DMS153 treated with DMSO at 0.1 percent for 48 hours (cell line): ENCODE measurements at regions not wholly inside any gene's neighbourhood (a gene's known extent, or its start where the extent isn't known, plus 50 kb on each side); places are given as distances from the start of the nearest gene placed in this dataset.
"Not testable (repeated sequence)": the region's sequence is repeated elsewhere in the genome, so short reads cannot be mapped to it uniquely, and the experiment has no call there.

Source experiments
- DNase-seq: peaks from one replicate; lab custom pipeline; 2025; ENCODE audit not compliant: unreplicated experiment; lab: John Stamatoyannopoulos, UW

DNA sequence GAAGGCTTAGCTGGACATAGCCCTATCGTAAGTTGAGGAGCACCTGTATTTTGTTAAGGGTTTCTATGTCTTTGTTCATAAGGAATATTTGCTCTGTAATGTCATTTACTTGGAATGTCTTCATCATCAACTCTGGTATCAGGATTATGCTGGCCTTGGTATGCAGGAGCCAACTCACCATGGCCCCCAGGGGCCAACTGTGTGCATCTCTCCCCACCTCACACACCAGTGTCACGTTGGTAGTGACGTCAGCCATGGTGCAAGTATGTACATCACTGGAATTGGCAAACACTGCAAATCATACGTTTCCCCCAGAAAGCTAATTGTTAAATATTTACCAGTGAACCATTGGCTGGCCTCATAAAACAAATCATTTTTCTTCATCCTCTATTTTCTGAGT lies 70.8 kb downstream of the YTHDF1 start:
- DNase-seq: no peak

- DNase-seq: no peak
Measured at GRCh38 chr20:63142933-63143332, 73.0 kb downstream of the YTHDF1 start.

- DNase-seq: no peak
Measured at GRCh38 chr20:63141531-63141930, 74.4 kb downstream of the YTHDF1 start.

DNA sequence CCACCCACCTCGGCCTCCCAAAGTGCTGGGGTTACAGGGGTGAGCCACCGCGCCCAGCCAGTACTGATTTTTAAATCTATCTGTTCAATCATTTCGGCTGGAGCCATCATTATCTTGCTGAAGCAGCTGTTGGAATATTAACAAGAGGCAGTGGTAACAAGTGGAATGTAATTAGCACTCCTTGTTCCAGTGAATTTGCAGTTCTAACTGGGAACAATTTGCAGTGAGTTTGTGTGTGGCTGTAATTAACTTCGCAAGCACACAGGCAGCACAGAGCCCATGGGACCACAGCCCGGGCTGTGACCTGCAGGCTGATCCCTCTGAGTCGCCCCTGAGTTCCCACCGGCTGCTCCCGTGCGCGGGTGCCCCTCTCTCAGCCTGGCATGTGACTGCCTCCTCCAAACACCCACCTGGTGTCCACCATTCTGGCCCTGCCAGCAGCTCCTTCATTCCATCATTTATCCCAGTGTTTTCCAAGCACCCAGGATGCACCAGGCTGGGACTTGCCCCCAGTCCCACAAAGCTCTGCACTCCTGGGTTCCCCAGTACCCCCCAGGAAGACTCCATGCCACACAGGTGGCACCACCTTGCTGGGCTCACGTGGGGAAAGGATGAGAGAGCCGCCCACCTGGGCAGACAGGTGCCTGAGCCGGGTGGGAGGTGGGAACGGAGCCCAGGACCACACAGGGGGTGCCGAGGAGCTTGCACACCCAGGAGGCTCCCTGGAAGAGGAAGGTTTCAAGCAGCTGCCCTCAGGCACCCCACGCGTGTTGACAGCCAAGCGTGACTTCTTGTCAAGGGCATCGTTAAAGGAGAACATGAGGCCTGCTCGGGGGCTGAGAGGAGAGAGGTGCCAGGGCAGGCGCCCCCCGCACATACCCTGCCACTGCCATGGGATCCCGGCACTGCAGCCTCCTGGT lies 75.2 kb downstream of the YTHDF1 start:
- DNase-seq: no peak

- no peak for DNase-seq
Measured at GRCh38 chr20:63139837-63140236, 76.1 kb downstream of the YTHDF1 start.

DNA sequence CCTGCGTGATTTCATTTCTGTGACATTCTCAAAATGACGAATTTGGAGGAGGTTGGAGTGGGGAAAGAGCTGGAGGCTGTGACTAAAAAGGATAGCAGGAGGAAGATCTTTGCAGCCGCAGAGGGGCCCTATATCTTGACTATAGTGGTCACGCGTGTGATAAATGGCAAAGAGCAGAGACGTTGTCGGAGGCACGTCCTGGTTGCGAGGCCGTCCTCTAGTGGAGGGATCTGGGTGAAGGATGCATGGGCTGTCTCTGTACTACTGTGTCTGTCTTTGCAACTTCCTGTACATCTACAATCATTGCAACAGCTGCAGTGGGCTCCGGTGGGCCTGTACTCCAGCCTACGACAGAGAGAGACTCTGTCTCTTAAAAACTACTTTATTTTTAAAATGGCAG lies 76.6 kb downstream of the YTHDF1 start:
- no peak for DNase-seq

DNA sequence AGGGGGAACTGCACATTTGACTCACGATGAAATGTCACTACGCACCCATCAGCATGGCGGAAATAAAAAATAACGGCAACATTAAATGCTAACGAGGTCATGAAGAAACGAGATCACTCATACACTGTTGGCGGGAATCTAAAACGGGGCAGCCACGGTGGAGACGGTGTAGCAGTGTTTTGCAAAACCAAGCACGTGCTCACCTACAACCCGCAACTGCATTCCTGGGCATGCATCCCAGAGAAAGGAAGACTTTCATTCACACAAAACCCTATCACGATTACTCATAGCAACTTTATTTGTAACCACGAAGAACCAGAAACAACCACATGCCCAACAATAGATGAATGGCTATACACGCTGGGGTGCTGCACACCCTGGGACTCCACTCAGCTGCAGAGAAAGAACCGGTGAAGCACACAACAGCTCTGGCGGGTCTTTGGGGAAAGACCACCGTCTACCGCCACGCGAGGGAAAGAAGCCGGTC lies 77.0 kb downstream of the YTHDF1 start:
- DNase-seq: no peak

DNA sequence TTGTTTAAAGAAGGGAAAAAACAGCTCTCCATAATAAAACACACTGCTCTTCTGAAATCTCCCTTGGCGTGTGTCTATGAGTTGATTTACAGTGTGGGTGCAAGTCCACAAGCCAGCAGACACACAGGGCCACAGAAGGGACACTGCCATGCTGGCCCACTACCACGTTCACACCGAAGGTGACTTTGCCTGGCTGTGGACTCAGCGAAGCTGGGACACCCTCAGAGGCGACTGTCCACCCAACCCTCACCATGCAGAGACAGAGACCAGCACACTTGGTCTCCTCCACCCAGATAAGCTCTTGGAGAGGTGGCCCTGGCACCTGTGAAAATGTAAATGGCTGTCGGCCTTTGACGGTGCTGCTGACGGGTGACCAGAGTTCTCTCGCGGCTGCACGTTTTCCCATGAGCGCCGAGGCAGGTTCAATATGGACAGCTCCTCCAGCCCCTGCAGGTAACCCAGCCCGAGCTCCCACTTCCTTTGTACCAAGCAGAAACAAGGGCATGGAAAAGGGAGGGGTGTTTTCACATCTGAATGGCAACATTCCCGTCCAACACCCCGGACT lies 78.0 kb downstream of the YTHDF1 start:
- DNase-seq: no peak

DNA sequence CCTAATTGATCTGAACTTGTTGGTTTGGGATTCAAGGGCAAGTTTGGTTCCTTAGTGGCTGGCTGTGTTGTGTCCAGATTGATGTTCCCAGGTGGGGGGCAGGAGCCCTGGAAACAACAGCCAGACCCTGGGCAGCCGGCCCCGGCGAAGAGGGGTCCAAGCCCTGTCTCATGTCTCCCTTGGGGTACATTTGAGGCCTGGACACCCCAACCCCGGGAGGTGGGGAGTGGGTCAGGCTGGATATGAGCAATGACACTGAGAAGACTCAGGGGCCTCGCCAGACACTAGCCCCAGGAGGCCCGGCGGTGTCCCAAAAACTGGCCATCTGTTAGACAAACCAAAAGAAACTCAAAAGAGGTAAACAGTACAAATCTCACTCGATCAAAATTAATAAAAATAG lies 79.6 kb downstream of the YTHDF1 start:
- no peak for DNase-seq

- no peak for DNase-seq
Measured at GRCh38 chr20:63135411-63135810, 80.5 kb downstream of the YTHDF1 start.

DNA sequence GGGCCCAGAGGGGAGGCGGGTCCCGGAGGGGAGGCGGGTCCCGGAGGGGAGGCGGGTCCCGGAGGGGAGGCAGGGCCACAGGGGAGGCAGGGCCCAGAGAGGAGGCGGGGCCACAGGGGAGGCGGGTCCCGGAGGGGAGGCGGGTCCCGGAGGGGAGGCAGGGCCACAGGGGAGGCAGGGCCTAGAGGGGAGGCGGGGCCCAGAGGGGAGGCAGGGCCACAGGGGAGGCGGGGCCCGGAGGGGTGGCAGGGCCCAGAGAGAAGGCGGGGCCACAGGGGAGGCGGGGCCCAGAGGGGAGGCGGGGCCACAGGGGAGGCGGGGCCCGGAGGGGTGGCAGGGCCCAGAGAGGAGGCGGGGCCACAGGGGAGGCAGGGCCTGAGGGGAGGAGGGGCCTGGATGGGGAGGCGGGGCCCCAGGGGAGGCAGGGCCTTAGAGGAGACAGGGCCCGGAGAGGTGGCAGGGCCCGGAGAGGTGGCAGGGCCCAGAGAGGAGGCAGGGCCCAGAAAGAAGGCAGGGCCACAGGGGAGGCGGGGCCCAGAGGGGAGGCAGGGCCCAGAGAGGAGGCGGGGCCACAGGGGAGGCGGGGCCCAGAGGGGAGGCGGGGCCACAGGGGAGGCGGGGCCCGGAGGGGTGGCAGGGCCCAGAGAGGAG lies 81.1 kb downstream of the YTHDF1 start:
- DNase-seq: not testable (repeated sequence)

- no peak for DNase-seq
Measured at GRCh38 chr20:63134201-63134612, 81.7 kb downstream of the YTHDF1 start.

- no peak for DNase-seq
Measured at GRCh38 chr20:63133481-63134091, 82.3 kb downstream of the YTHDF1 start.

DNA sequence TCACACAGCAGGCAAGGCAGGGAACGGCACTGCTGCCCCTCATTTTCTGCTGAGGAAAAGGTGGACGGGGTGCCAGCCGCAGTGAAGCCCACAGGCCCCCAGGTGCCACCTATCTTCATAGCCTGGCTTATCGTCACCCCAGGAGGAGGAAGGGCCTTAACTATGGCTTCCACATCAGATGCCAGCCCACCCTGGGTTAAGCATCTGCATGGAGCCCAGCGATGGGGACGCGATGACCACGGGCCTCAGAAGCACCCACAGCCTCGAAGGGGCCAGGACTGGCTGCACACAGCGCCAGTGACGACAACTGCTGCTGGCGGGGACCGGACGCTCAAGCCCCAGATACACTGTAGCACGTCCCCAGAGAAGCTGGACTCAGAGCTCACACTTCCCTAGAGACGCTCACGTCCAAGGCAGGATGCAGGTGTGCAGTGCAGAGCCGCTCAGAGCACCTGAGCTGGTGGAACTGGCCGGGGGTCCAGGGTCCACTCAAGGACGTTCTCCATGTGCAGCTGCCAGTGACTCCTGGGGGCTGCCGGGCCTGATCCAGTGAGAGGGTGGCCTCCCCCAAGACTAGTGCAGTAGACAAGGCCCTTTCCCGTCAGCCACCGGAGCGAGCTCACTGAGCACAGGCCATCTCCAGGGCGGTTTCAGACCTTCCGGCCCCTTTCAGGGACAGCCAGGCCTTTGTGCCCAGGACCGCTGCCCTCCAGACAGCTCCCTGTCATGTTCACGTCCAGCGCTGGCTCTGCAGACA lies 83.0 kb downstream of the YTHDF1 start:
- no peak for DNase-seq

- DNase-seq: no peak
Measured at GRCh38 chr20:63132131-63132714, 83.7 kb downstream of the YTHDF1 start.

DNA sequence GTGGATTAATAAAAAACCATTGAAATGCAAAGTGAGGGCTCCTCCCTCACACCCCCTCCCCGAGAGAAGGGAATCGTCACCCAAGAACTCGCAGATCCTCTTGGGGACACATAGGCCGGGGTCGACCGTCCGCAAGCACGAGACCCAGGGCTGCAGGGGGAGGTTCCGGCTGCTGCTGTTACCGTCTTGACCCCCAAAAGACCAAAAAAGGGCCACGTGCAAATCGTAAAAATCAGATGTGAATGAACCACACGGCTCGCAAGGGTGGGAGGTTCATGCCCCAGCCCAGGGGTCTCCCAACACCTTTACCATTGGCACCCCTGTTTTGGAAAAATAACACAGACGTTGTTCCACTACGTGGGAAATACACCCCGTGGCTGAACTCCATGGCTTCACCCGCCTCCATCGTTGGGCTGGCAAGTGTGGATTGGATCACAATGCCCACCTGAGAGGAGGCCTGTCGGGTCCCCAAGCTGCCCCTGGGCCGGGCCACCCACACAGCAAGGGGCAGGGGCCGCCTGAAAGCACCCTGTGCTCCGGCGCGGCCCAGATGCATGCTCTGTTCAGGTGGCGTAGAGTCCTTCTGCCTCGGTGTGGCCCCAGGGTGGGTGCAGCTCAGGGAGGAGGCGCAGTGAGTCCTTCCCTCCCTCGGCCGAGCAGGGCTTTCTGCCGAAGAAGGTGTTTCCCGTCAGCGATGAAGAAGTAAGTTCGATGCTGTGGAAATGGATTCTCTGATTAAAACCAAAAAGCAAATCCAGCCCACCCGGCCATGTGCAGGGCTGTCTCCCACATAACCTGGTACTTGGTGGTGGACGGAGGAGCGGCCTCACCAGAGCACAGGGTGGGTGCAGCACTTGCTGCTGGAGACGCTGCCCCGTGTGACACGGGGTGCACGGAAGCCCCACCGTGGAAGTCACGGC lies 85.0 kb downstream of the YTHDF1 start:
- DNase-seq: no peak

DNA sequence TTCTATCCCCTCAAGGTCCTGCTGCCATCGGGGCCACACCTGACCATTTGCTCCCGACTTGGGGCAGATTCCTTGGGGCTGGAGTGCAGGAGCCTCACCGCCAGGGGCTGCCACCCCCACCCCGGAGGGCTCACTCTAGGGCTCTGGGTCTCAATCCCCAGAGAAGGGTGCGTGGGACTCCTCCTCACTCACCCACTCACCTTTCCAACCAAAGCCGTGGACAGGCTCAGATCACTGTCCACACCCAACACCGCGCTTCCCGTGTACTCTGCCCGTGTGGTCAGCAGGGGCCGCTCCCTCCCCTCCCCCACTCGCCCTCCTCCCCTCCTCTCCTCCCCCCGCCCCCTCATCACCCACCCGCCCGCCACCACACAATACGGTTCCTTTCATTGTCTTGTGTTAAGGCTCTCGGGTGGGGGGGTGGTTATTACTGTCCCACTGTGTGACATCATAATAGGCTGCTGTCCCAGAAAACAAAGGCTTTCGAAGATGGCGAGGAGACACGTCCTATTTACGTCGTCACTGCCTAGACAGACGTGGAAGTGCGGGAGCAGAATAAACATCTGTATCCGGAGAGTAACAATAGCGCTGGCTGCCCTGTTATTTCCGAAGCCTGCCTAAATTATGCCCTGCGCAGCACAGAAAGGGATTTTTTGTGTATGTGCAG lies 85.8 kb downstream of the YTHDF1 start:
- DNase-seq: no peak

- DNase-seq: no peak
Measured at GRCh38 chr20:63129376-63129965, 86.5 kb downstream of the YTHDF1 start.
